Kidney (tissue), 13 donors: ENCODE measurements at regions not wholly inside any gene's neighbourhood (a gene's known extent, or its start where the extent isn't known, plus 50 kb on each side); places are given as distances from the start of the nearest gene placed in this dataset.
A peak's percentile ranks its signal among the peaks of the same experiment; 100 is the strongest.

Source experiments
- DNase-seq, 5 donors: peaks; one replicate each; pipeline ENCODE4 v3.0.0-alpha.2; 2013 to 2020
- FAIRE-seq: peaks from 2 replicates; lab custom pipeline; 2012; peaks lifted over from hg19 to GRCh38; lab: Jason Lieb, UNC
- H3K27ac ChIP-seq, 2 donors: one replicate each; pipeline ENCODE4 v1.7.0; 2013; ENCODE audit warnings: low read depth in 2 of 2, low read length in 2 of 2, inconsistent platforms in 1 of 2
- H3K27me3 ChIP-seq: one replicate; pipeline ENCODE4 v1.7.1; 2013; ENCODE audit warnings: low read length, inconsistent platforms; ENCODE audit not compliant: control insufficient read depth, insufficient read depth
- H3K36me3 ChIP-seq, 3 donors: one replicate each; pipeline versions ENCODE4 v1.7.0 to v1.7.1; 2013; ENCODE audit warnings: low read length in 3 of 3, control low read depth in 1 of 3, inconsistent platforms in 1 of 3; ENCODE audit not compliant: insufficient read depth in 3 of 3, control insufficient read depth in 2 of 3
- H3K4me1 ChIP-seq, 3 donors: one replicate each; pipeline versions ENCODE4 v1.7.0 to v1.7.1; 2013; ENCODE audit warnings: low read length in 3 of 3, inconsistent platforms in 1 of 3, low read depth in 1 of 3; ENCODE audit not compliant: control insufficient read depth in 2 of 3, insufficient read depth in 2 of 3
- H3K4me3 ChIP-seq, 3 donors: one replicate each; pipeline versions ENCODE4 v1.7.0 to v1.8.1; 2013; ENCODE audit warnings: low read length in 3 of 3, control low read depth in 1 of 3, inconsistent platforms in 1 of 3
- H3K9ac ChIP-seq, 3 donors: one replicate each; pipeline versions ENCODE4 v1.7.0 to v1.7.1; 2013; ENCODE audit warnings: low read length in 3 of 3, control low read depth in 1 of 3, inconsistent platforms in 1 of 3
- H3K9me3 ChIP-seq, 3 donors: one replicate each; pipeline versions ENCODE4 v1.7.0 to v1.7.1; 2013; ENCODE audit warnings: low read length in 3 of 3, control low read depth in 1 of 3, inconsistent platforms in 1 of 3; ENCODE audit not compliant: control insufficient read depth in 2 of 3, insufficient read depth in 1 of 3
- intact Hi-C: fragments of 100-400 bp; cut with DNase I; formaldehyde crosslinking; loops from one replicate; pipeline ENCODE4 v1.11.1; 2022
- TF ChIP-seq, protein P1 (sequence below): IDR thresholded peaks from 3 replicates; pipeline ENCODE4 v1.5.1; 2012; ENCODE audit warnings: mild to moderate bottlenecking, moderate library complexity, borderline replicate concordance; ENCODE audit not compliant: insufficient read depth; ENCODE audit errors: extremely low read depth
- donor health status: control.
- donor health status: control.
- donor health status: control.
- donor health status: control.
- donor health status: control.
- donor health status: DM: yes; HTN: yes; CAD: no.
- donor health status: Normal renal cell carcinoma (clear cell type).

DNA sequence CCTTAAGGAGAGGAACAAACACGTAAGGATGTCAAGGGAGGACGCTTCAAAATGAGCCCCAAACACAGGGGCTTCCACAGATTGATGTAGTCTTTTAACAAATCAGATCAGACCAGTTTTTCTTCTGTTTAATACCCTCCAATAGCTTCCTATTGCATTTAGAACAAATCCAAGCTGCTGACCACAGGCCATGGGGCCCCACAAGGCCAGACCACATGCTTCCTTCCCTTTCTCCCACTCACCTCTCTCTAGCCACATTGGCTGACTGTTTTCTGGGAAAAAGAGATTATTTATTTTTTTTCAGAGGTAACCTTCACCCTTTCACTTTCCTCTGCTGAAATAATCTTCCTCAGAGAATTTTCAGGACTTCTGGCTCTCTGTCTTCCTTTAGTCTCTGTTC lies 380.6 kb downstream of the SIPA1L2 start:
- Histone ChIP-seq H3K36me3 (no peaks in the 10 kb centered on the region), H3K27me3 (no peaks in the 10 kb centered on the region), H3K9me3 (no peaks in the 10 kb centered on the region), H3K9ac (no peak overlapping the region), H3K4me3 (no peak overlapping the region), H3K4me1 (no peaks in the 10 kb centered on the region), H3K27ac (no peak overlapping the region)
- TF ChIP-seq, protein P1, sequence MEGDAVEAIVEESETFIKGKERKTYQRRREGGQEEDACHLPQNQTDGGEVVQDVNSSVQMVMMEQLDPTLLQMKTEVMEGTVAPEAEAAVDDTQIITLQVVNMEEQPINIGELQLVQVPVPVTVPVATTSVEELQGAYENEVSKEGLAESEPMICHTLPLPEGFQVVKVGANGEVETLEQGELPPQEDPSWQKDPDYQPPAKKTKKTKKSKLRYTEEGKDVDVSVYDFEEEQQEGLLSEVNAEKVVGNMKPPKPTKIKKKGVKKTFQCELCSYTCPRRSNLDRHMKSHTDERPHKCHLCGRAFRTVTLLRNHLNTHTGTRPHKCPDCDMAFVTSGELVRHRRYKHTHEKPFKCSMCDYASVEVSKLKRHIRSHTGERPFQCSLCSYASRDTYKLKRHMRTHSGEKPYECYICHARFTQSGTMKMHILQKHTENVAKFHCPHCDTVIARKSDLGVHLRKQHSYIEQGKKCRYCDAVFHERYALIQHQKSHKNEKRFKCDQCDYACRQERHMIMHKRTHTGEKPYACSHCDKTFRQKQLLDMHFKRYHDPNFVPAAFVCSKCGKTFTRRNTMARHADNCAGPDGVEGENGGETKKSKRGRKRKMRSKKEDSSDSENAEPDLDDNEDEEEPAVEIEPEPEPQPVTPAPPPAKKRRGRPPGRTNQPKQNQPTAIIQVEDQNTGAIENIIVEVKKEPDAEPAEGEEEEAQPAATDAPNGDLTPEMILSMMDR, result no peak
- FAIRE-seq (no peak), DNase-seq (no peak)
- intact Hi-C loops, result no loop called here

DNA sequence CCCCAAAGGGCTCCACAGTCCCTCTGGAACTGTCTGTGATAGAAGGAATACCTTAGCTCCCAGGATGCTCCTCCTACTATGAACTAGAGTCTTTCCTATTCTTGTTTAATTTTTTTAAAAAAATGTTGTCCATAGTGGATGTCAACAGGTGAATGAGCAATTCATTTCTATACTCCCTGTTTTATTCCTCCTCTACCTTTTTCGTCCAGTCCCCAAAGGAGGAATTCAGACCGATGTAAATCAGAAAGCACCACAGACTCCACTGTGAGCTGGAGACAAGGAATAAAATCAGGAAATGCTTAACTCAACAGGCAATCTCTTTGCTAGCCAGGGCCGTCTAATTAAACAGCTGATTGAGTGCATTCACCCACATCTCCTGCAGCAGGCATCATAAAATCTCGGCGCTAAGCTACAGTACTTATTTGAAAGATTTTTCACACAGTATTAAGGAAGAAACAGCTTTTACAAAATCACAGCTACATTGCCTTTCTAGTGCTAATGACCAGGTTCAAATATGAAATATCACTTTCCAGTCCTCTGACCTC lies 381.6 kb downstream of the SIPA1L2 start:
- Histone ChIP-seq H3K27me3 (no peaks in the 10 kb centered on the region), H3K4me3 (no peak overlapping the region), H3K36me3 (no peaks in the 10 kb centered on the region), H3K9ac (no peak overlapping the region), H3K27ac (no peak overlapping the region), H3K4me1 (no peaks in the 10 kb centered on the region), H3K9me3 (no peaks in the 10 kb centered on the region)
- DNase-seq, result peak in 3 of 5 donors; percentile 45 to 83 (median 80)
- TF ChIP-seq, protein P1, result no peak
- no peak for FAIRE-seq
- intact Hi-C loops, result no loop called here

DNA sequence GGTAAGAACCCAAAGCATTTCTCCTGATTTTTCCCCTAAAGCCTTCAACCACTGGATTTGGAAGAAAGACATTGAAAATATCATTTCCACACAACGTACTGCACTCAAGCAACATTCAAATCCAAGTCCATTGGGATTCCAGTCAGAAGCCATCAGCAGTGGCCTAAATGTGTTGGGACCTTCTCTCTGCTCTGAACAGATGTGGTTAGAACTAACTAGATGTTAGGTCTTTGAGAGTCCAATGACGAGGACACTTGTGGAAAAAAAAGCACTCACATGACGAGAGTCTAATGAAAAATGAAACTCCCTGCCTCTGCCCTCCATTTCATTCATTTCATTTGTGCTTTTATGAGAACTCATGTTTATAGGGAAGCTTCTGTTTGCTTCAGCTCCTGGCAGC lies 382.3 kb downstream of the SIPA1L2 start:
- intact Hi-C loops, result no loop called here
- Histone ChIP-seq H3K9me3 (no peaks in the 10 kb centered on the region), H3K36me3 (no peaks in the 10 kb centered on the region), H3K4me3 (no peak overlapping the region), H3K27me3 (no peaks in the 10 kb centered on the region), H3K27ac (no peak overlapping the region), H3K9ac (no peak overlapping the region), H3K4me1 (no peaks in the 10 kb centered on the region)
- DNase-seq (no peak), FAIRE-seq (no peak)
- TF ChIP-seq, protein P1, result no peak

DNA sequence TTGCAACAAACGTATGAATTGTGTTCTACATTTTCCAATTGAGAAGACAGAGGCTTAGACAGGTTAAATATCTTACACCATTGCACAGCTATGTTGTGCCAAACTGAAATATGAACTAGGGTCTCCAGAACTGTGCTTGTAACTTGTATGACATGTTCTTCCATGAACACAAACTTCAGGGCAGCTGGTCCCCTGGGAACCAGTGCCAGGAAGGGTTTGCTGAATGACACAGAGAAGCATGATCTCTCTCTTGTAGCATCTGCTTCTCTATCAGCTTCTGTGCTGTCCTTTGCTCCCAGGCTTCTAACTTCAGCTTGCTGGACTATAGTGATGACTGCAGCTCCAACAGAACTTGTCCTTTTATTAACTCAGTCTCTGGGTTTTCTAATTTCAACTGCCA lies 385.5 kb downstream of the SIPA1L2 start:
- intact Hi-C loops, result no loop called here
- FAIRE-seq (no peak), DNase-seq (no peak)
- Histone ChIP-seq H3K4me3 (no peak overlapping the region), H3K27ac (no peak overlapping the region), H3K36me3 (no peaks in the 10 kb centered on the region), H3K27me3 (no peaks in the 10 kb centered on the region), H3K4me1 (no peaks in the 10 kb centered on the region), H3K9ac (no peak overlapping the region), H3K9me3 (peaks cover 0 to 4% (median 0%) of the 10 kb centered on the region in 3 donors)
- TF ChIP-seq, protein P1, result no peak
